ENCODE measurements at regions not wholly inside any gene's neighbourhood (a gene's known extent, or its start where the extent isn't known, plus 50 kb on each side); places are given as distances from the start of the nearest gene placed in this dataset.

DNA sequence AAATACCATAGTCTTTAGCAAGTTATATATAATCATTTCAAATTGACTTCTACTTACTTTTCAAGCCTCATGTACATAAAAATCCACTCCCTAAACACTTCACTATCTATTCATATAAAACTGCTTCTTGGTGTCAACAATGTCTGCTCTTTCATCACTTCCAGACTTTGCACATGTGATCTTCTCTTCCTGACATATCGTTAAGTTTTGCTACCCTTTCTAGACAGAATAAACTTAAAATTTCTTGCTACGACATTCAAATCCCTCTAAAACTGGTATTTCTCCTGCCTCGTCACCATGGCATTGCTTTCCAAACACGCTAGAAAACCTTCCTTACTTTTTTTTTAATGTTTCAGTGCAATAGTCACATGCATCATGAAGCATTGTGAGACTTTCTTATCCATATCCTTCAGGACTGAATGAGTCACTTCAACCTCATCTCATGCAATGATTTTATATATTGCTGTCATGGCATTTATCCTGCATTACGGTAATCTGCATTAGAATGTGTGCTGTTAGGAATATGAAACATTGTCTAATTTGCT lies 122.8 kb downstream of the GMNC start:
- Histone ChIP-seq H3K9me3 (ENCODE audit: low read length) (no peaks in the 10 kb centered on the region), H3K4me2 (ENCODE audit: low read length) (no peak overlapping the region), H3K36me3 (ENCODE audit: insufficient read depth, low read length) (no peaks in the 10 kb centered on the region), H3K27ac (ENCODE audit: low read depth, low read length, poor library complexity, severe bottlenecking) (no peak overlapping the region), H3K4me3 (ENCODE audit: low read depth, low read length, poor library complexity, severe bottlenecking) (no peak overlapping the region), H3K9ac (ENCODE audit: low read length) (no peak overlapping the region), H4K20me1 (ENCODE audit: insufficient read depth, low read length) (no peaks in the 10 kb centered on the region), H3K27me3 (ENCODE audit: insufficient read depth, low read length) (no peaks in the 10 kb centered on the region), H2AFZ (ENCODE audit: low read length) (no peak overlapping the region), H3K9me2 (ENCODE audit: low read depth, low read length) (no peaks in the 10 kb centered on the region), H3F3A (ENCODE audit: insufficient read depth, low read length) (no peaks in the 10 kb centered on the region), H3K79me2 (ENCODE audit: insufficient read depth, low read length) (no peaks in the 10 kb centered on the region), H3K4me1 (ENCODE audit: insufficient read depth, low read length, severe bottlenecking) (no peaks in the 10 kb centered on the region)
- TF ChIP-seq, protein P1, sequence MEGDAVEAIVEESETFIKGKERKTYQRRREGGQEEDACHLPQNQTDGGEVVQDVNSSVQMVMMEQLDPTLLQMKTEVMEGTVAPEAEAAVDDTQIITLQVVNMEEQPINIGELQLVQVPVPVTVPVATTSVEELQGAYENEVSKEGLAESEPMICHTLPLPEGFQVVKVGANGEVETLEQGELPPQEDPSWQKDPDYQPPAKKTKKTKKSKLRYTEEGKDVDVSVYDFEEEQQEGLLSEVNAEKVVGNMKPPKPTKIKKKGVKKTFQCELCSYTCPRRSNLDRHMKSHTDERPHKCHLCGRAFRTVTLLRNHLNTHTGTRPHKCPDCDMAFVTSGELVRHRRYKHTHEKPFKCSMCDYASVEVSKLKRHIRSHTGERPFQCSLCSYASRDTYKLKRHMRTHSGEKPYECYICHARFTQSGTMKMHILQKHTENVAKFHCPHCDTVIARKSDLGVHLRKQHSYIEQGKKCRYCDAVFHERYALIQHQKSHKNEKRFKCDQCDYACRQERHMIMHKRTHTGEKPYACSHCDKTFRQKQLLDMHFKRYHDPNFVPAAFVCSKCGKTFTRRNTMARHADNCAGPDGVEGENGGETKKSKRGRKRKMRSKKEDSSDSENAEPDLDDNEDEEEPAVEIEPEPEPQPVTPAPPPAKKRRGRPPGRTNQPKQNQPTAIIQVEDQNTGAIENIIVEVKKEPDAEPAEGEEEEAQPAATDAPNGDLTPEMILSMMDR (IDR thresholded peaks at IDR 0.05; ENCODE audit: low read length), result no peak
- TF ChIP-seq EZH2 (IDR thresholded peaks at IDR 0.05; ENCODE audit: borderline replicate concordance, low read length), result no peak

DNA sequence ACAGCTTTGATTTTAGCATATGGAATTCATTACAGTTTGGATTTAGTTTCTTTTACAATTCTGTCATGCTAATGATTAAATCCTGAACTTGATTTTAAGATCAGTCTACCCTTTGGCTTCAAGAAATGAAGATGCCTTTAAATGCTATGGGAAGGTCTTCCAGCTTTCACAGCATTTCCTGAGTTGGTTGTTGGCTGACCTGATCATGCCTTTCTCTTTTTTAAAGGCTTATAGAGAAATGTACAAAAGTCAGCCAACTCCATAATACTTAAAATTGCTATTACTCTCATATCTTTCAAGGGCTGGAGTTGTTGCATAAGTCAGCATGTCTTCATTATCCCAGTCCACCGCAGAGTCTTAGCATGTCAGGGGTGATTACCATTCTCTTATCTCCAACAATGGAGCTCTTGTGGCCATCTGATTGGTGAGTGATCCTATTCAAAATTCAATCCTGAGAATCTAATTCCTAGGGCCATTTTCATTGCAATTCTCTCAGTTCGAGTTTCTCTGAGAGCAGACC lies 123.8 kb downstream of the GMNC start:
- no peaks in the 10 kb centered on the region for H3F3A ChIP-seq (ENCODE audit: insufficient read depth, low read length)
- H2AFZ ChIP-seq (ENCODE audit: low read length), result no peak overlapping the region
- no peak overlapping the region for H3K4me2 ChIP-seq (ENCODE audit: low read length)
- no peaks in the 10 kb centered on the region for H3K36me3 ChIP-seq (ENCODE audit: insufficient read depth, low read length)
- no peaks in the 10 kb centered on the region for H3K9me2 ChIP-seq (ENCODE audit: low read depth, low read length)
- H3K27me3 ChIP-seq (ENCODE audit: insufficient read depth, low read length), result no peaks in the 10 kb centered on the region
- H3K9me3 ChIP-seq (ENCODE audit: low read length), result no peaks in the 10 kb centered on the region
- no peak overlapping the region for H3K4me3 ChIP-seq (ENCODE audit: low read depth, low read length, poor library complexity, severe bottlenecking)
- no peak overlapping the region for H3K9ac ChIP-seq (ENCODE audit: low read length)
- TF ChIP-seq, protein P1 (IDR thresholded peaks at IDR 0.05; ENCODE audit: low read length), result no peak
- no peak for TF ChIP-seq EZH2 (IDR thresholded peaks at IDR 0.05; ENCODE audit: borderline replicate concordance, low read length)
- no peaks in the 10 kb centered on the region for H4K20me1 ChIP-seq (ENCODE audit: insufficient read depth, low read length)
- H3K27ac ChIP-seq (ENCODE audit: low read depth, low read length, poor library complexity, severe bottlenecking), result no peak overlapping the region
- no peaks in the 10 kb centered on the region for H3K79me2 ChIP-seq (ENCODE audit: insufficient read depth, low read length)
- no peaks in the 10 kb centered on the region for H3K4me1 ChIP-seq (ENCODE audit: insufficient read depth, low read length, severe bottlenecking)

DNA sequence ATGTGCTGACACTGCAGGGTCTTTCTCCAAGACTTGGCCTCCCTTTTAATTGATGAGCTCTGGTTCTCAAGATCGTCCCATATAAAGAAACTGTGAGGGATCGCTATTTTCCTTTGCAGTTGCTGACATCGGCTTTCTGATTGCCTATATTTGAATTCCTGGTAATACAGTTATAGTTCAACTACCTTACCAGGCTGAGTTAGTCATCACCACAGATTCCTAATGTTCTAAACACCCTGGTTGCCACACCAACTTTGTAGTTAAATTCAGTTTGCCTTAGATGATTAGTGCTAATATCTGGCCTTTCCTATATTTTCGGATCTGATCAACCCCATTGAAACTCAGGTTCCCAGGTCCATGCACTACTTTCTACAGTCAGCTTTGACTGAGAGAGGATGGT lies 125.0 kb downstream of the GMNC start:
- Histone ChIP-seq H3F3A (ENCODE audit: insufficient read depth, low read length) (no peaks in the 10 kb centered on the region), H4K20me1 (ENCODE audit: insufficient read depth, low read length) (no peaks in the 10 kb centered on the region), H3K9me2 (ENCODE audit: low read depth, low read length) (no peaks in the 10 kb centered on the region), H3K9me3 (ENCODE audit: low read length) (no peaks in the 10 kb centered on the region), H3K27me3 (ENCODE audit: insufficient read depth, low read length) (no peaks in the 10 kb centered on the region), H3K27ac (ENCODE audit: low read depth, low read length, poor library complexity, severe bottlenecking) (no peak overlapping the region), H3K9ac (ENCODE audit: low read length) (no peak overlapping the region), H3K4me3 (ENCODE audit: low read depth, low read length, poor library complexity, severe bottlenecking) (no peak overlapping the region), H3K36me3 (ENCODE audit: insufficient read depth, low read length) (no peaks in the 10 kb centered on the region), H3K4me2 (ENCODE audit: low read length) (no peak overlapping the region), H3K79me2 (ENCODE audit: insufficient read depth, low read length) (no peaks in the 10 kb centered on the region), H3K4me1 (ENCODE audit: insufficient read depth, low read length, severe bottlenecking) (no peaks in the 10 kb centered on the region), H2AFZ (ENCODE audit: low read length) (no peak overlapping the region)
- no peak for TF ChIP-seq EZH2 (IDR thresholded peaks at IDR 0.05; ENCODE audit: borderline replicate concordance, low read length)
- TF ChIP-seq, protein P1 (IDR thresholded peaks at IDR 0.05; ENCODE audit: low read length), result no peak
